Chondrocyte (in vitro differentiated cells): ENCODE measurements at regions not wholly inside any gene's neighbourhood (a gene's known extent, or its start where the extent isn't known, plus 50 kb on each side); places are given as distances from the start of the nearest gene placed in this dataset.
A peak's percentile ranks its signal among the peaks of the same experiment; 100 is the strongest.

Source experiments
- DNase-seq: peaks from one replicate; pipeline ENCODE4 v3.0.0; 2021; ENCODE audit warnings: mixed read lengths, low spot score
- H3K27ac Mint-ChIP-seq: one replicate; pipeline ENCODE4 v1.8.0; 2021; ENCODE audit warnings: mild to moderate bottlenecking, moderate library complexity, mixed read lengths; ENCODE audit not compliant: unreplicated experiment
- H3K27me3 Mint-ChIP-seq: 2 replicates; pipeline ENCODE4 v1.8.0; 2021; ENCODE audit warnings: low read depth, mixed read lengths
- H3K36me3 Mint-ChIP-seq: 2 replicates; pipeline ENCODE4 v1.8.0; 2021; ENCODE audit warnings: low read depth, mixed read lengths
- H3K4me1 Mint-ChIP-seq: 2 replicates; pipeline ENCODE4 v1.8.0; 2021; ENCODE audit warnings: low read depth, mild to moderate bottlenecking, mixed read lengths
- H3K4me3 Mint-ChIP-seq: one replicate; pipeline ENCODE4 v1.8.0; 2021; ENCODE audit warnings: mild to moderate bottlenecking, moderate library complexity, mixed read lengths; ENCODE audit not compliant: unreplicated experiment
- H3K9me3 Mint-ChIP-seq: 2 replicates; pipeline ENCODE4 v1.8.0; 2021; ENCODE audit warnings: low read depth, mixed read lengths
- CTCF ChIP-seq: fragments of 200-600 bp; sonication (generic); IDR thresholded peaks from 2 replicates; pipeline ENCODE4 v1.5.0; 2021; ENCODE audit warnings: antibody characterized with exemption, mild to moderate bottlenecking, moderate library complexity

- DNase-seq: no peak
- H3K27ac Mint-ChIP-seq: no peak overlapping the region
- H3K27me3 Mint-ChIP-seq: no peaks in the 10 kb centered on the region
- H3K9me3 Mint-ChIP-seq: peaks cover 8% of the 10 kb centered on the region
- no peak for TF ChIP-seq CTCF
- H3K4me3 Mint-ChIP-seq: no peak overlapping the region
- H3K4me1 Mint-ChIP-seq: peaks cover 4% of the 10 kb centered on the region
- H3K36me3 Mint-ChIP-seq: peaks cover 7% of the 10 kb centered on the region
Measured at GRCh38 chr4:124266721-124267120, 445.8 kb downstream of the ANKRD50 start.

GRCh38 chr4:124276461-124276860 lies 436.1 kb downstream of the ANKRD50 start:
- H3K27ac Mint-ChIP-seq: no peak overlapping the region
- no peak for TF ChIP-seq CTCF

GRCh38 chr4:124277691-124278090 lies 434.8 kb downstream of the ANKRD50 start:
- no peak for TF ChIP-seq CTCF
- Mint-ChIP-seq H3K36me3 (peaks cover 9% of the 10 kb centered on the region), H3K9me3 (peaks cover 16% of the 10 kb centered on the region), H3K27me3 (no peaks in the 10 kb centered on the region), H3K27ac (no peak overlapping the region), H3K4me1 (peaks cover 11% of the 10 kb centered on the region), H3K4me3 (no peak overlapping the region)
- no peak for DNase-seq

More at GRCh38 chr4:124276461-124276860, 436.1 kb downstream of the ANKRD50 start:
- peaks cover 9% of the 10 kb centered on the region for H3K36me3 Mint-ChIP-seq
- H3K4me1 Mint-ChIP-seq: peaks cover 11% of the 10 kb centered on the region
- peaks cover 24% of the 10 kb centered on the region for H3K9me3 Mint-ChIP-seq
- no peaks in the 10 kb centered on the region for H3K27me3 Mint-ChIP-seq
- no peak overlapping the region for H3K4me3 Mint-ChIP-seq
- DNase-seq: no peak

GRCh38 chr4:124278477-124278876 lies 434.1 kb downstream of the ANKRD50 start:
- Mint-ChIP-seq H3K9me3 (peaks cover 9% of the 10 kb centered on the region), H3K4me1 (peaks cover 11% of the 10 kb centered on the region), H3K36me3 (peaks cover 5% of the 10 kb centered on the region), H3K27ac (no peak overlapping the region), H3K4me3 (no peak overlapping the region), H3K27me3 (no peaks in the 10 kb centered on the region)
- no peak for DNase-seq
- TF ChIP-seq CTCF: peak; percentile 22

GRCh38 chr4:124279741-124280140 lies 432.8 kb downstream of the ANKRD50 start:
- Mint-ChIP-seq H3K9me3 (no peaks in the 10 kb centered on the region), H3K27ac (no peak overlapping the region), H3K4me3 (no peak overlapping the region), H3K27me3 (no peaks in the 10 kb centered on the region), H3K4me1 (peaks cover 11% of the 10 kb centered on the region), H3K36me3 (no peaks in the 10 kb centered on the region)
- no peak for DNase-seq
- TF ChIP-seq CTCF: no peak
